Pancreas (tissue), 10 donors: ENCODE measurements at regions not wholly inside any gene's neighbourhood (a gene's known extent, or its start where the extent isn't known, plus 50 kb on each side); places are given as distances from the start of the nearest gene placed in this dataset.

Experiments
- ATAC-seq, 4 donors: fragments of 200-7000 bp; cut with Tn5 transposase; one replicate each; pipeline versions ENCODE4 v1.8.0 to v1.9.1; 2020; ENCODE audit warnings: mild to moderate bottlenecking in 4 of 4, moderate library complexity in 4 of 4
- DNase-seq, 6 donors: peaks; one replicate each; pipeline ENCODE4 v3.0.0-alpha.2; 2020
- FAIRE-seq: peaks from 2 replicates; lab custom pipeline; 2012; peaks lifted over from hg19 to GRCh38; lab: Jason Lieb, UNC
- H3K27ac ChIP-seq, 4 donors: fragments of 200-600 bp; sonication (generic); 1 replicate in 3 of 4; 2 replicates in 1 of 4; pipeline versions ENCODE4 v1.5.0 to v1.8.0; 2020
- H3K27me3 ChIP-seq, 4 donors: fragments of 200-600 bp; one replicate each; pipeline ENCODE4 v1.8.0; 2021
- H3K36me3 ChIP-seq, 3 donors: fragments of 200-600 bp; sonication (generic) in 1 of 3; one replicate each; pipeline versions ENCODE4 v1.5.0 to v1.8.0; 2020 to 2021
- H3K4me1 ChIP-seq, 3 donors: fragments of 200-600 bp; one replicate each; pipeline ENCODE4 v1.8.0; 2021
- H3K4me3 ChIP-seq, 4 donors: fragments of 200-600 bp; sonication (generic) in 2 of 4; one replicate each; pipeline versions ENCODE4 v1.5.0 to v1.8.0; 2020 to 2021
- H3K9me3 ChIP-seq, 4 donors: fragments of 200-600 bp; one replicate each; pipeline ENCODE4 v1.8.0; 2021
- CTCF ChIP-seq, 4 donors: fragments of 200-600 bp; sonication (generic) in 3 of 4; IDR thresholded peaks; one replicate each; pipeline versions ENCODE4 v1.5.0 to v1.8.0; 2021; ENCODE audit warnings: antibody characterized with exemption in 4 of 4
- WGBS, 2 donors: extraction: QIAGEN DNeasy Blood & Tissue Kit; methylation state at CpG; one replicate each; pipeline ENCODE4 v1.1.7; 2013; 5-methylcytosine and 5-hydroxymethylcytosine counted together
- intact Hi-C, 3 donors: fragments of 100-400 bp; cut with DNase I; formaldehyde crosslinking; loops; one replicate each; pipeline versions ENCODE4 v1.11.1 to v1.14.2; 2022
- donor health status: healthy with polysubstance abuse.
- donor health status: DM: no; HTN: no; CAD: no; lungs with moderate emphysema.
- donor health status: DM: no; HTN: no; CAD: no.
- donor health status: control.
- donor health status: control.
- donor health status: Bipolar disorder and iron deficiency.
- donor health status: DM: yes; HTN: yes; CAD: no.
- donor health status: DM: no; HTN: no; CAD: no.
- donor health status: DM: no; HTN: no; CAD: no.
- donor health status: DM: yes; HTN: yes; CAD: no.

DNA sequence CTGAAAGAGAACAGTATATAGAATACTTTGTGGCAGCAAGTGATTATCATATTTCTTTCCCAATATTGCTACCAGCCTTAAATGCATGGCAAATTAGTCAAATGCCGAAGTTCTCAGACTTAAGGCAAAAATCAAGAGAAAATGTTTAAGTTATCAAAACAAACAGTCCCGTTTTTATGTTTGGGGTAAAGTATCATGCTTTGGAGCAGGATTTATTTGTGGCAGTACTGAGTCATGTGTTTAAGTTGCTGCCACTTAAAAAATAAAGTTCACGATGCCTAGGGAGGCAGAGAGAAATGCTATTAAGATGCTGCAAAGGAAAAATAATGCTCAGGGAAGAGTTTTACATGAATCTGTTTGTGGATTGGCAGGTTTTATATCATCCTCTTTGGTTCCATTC lies 417.4 kb upstream of the MDFIC2 start:
- intact Hi-C loops, result no loop called here
- ATAC-seq, result no peak

DNA sequence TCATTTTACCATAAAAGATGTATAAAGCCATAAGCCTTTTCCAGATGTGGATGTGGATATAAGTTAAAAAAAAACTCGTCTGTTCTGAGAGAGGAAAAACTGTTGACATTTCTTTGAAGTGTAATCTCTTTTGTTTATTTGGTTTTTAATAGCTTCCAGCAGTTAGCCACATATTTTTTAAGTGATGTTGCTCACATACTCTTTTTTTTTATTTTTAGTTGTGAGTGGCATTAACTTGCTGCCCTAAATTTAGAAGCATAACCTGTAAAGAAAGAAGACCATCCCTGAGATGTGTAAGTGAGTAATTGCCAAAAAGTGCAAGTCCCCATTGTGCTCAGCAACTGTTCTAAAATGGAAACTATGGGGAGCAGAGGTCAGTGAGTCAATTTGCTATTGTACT lies 415.9 kb upstream of the MDFIC2 start:
- DNase-seq, result no peak
- FAIRE-seq, result no peak
- WGBS, 2 donors, result 27 to 32% methylated on average over 1 of the region's 1 CpG

More for the DNA sequence above, 417.4 kb upstream of the MDFIC2 start:
- DNase-seq, result no peak
- TF ChIP-seq CTCF (IDR thresholded peaks at IDR 0.05), result no peak
- H3K36me3 ChIP-seq, result no peaks in the 10 kb centered on the region
- no peak overlapping the region for H3K27ac ChIP-seq
- H3K4me3 ChIP-seq, result no peak overlapping the region
- no peaks in the 10 kb centered on the region for H3K9me3 ChIP-seq
- H3K4me1 ChIP-seq, result no peaks in the 10 kb centered on the region
- H3K27me3 ChIP-seq, result no peaks in the 10 kb centered on the region
- FAIRE-seq, result no peak
- WGBS, 2 donors, result 79 to 80% methylated on average over 3 of the region's 3 CpGs

GRCh38 chr3:70726961-70727360 lies 414.5 kb upstream of the MDFIC2 start:
- Histone ChIP-seq H3K4me1 (no peaks in the 10 kb centered on the region), H3K27me3 (no peaks in the 10 kb centered on the region), H3K27ac (no peak overlapping the region), H3K9me3 (no peaks in the 10 kb centered on the region), H3K36me3 (no peaks in the 10 kb centered on the region), H3K4me3 (no peak overlapping the region)
- ATAC-seq, result no peak
- no peak for DNase-seq
- 95 to 98% methylated on average over 2 of the region's 2 CpGs for WGBS, 2 donors
- TF ChIP-seq CTCF (IDR thresholded peaks at IDR 0.05), result no peak
- no peak for FAIRE-seq
- intact Hi-C loops, result no loop called here

More for the DNA sequence above, 415.9 kb upstream of the MDFIC2 start:
- H3K36me3 ChIP-seq, result no peaks in the 10 kb centered on the region
- H3K4me3 ChIP-seq, result no peak overlapping the region
- intact Hi-C loops, result no loop called here
- H3K9me3 ChIP-seq, result no peaks in the 10 kb centered on the region
- no peaks in the 10 kb centered on the region for H3K27me3 ChIP-seq
- no peak for ATAC-seq
- no peak overlapping the region for H3K27ac ChIP-seq
- H3K4me1 ChIP-seq, result no peaks in the 10 kb centered on the region
- TF ChIP-seq CTCF (IDR thresholded peaks at IDR 0.05), result no peak

DNA sequence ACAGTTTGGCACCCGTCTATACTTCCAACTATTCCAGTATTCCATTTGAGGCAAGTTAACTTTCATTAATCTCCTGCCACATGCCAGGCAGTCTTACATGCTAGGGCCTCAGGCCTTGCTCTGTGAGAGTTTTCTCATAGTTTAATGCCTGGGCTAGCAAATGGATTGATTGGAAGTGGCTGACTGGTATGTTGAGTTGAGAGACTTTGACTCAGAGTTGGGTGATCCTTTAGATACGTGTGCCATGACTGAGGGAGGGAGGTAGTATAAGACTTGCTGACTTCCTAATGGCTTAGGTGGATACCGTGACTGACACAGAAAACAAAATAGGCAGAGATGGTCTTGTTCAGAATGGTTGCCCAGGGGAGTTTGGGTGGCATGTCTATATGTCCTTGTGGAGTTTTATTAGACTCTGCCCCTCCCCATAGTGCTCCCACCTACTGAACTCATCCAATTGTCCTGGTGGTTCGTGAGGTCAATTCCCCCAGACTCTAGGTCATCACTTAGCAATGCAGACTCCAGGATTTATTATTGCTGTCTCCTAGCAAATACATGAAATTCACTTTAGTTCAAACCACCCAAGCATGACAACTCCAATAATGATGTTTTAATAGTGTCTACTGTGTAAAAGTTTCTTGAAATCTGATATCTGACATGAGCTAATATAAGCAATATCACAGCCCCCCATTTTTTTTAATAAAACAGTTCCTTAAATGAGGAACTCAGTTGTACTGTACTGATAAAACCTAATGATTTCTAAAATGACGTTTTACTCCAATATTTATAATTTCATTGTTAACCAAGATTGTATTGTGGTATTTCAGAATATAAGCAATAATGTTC lies 413.9 kb upstream of the MDFIC2 start:
- intact Hi-C loops, result no loop called here
- FAIRE-seq (no peak), DNase-seq (no peak), ATAC-seq (no peak)
- Histone ChIP-seq H3K36me3 (no peaks in the 10 kb centered on the region), H3K4me3 (no peak overlapping the region), H3K4me1 (no peaks in the 10 kb centered on the region), H3K27me3 (no peaks in the 10 kb centered on the region), H3K9me3 (no peaks in the 10 kb centered on the region), H3K27ac (no peak overlapping the region)
- TF ChIP-seq CTCF (IDR thresholded peaks at IDR 0.05), result no peak
- WGBS, 2 donors, result 77 to 78% methylated on average over 5 of the region's 5 CpGs

DNA sequence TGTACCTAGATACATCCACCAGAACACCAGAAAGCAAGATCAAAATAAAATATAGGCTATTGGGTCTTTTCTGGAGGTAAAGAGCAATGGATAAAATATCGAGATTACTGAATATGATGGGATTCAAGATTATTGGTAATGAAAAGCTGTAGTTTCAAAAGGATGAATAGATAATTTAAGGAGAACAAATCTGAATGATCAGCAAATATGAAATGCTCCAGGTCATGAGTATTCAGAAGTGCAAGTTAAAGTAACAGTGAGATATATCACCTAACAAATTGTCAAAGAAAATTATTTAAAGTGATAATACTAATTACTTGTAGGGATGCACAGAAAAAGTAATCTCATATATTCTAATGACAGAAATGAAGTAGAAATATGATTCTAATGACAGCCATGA lies 409.6 kb upstream of the MDFIC2 start:
- ATAC-seq (no peak), DNase-seq (no peak), FAIRE-seq (no peak)
- Histone ChIP-seq H3K27ac (no peak overlapping the region), H3K9me3 (no peaks in the 10 kb centered on the region), H3K4me3 (no peak overlapping the region), H3K27me3 (no peaks in the 10 kb centered on the region), H3K4me1 (no peaks in the 10 kb centered on the region), H3K36me3 (no peaks in the 10 kb centered on the region)
- TF ChIP-seq CTCF (IDR thresholded peaks at IDR 0.05), result no peak
- WGBS, 2 donors, result 75 to 88% methylated on average over 1 of the region's 1 CpG
- intact Hi-C loops, result no loop called here
